DND-41 (cell line): ENCODE measurements at regions not wholly inside any gene's neighbourhood (a gene's known extent, or its start where the extent isn't known, plus 50 kb on each side); places are given as distances from the start of the nearest gene placed in this dataset.

ENCODE experiments used
- EZH2 ChIP-seq: IDR thresholded peaks from 3 replicates; pipeline ENCODE4 v1.6.1; 2012; ENCODE audit warnings: borderline replicate concordance, low read depth, mild to moderate bottlenecking, moderate library complexity, low read length, inconsistent platforms; ENCODE audit not compliant: severe bottlenecking
- TF ChIP-seq, protein P1 (sequence below): IDR thresholded peaks from 2 replicates; pipeline ENCODE4 v1.5.1; 2012; ENCODE audit warnings: borderline replicate concordance, low read length, moderate library complexity, mild to moderate bottlenecking; ENCODE audit not compliant: poor library complexity, severe bottlenecking; ENCODE audit errors: extremely low read depth

DNA sequence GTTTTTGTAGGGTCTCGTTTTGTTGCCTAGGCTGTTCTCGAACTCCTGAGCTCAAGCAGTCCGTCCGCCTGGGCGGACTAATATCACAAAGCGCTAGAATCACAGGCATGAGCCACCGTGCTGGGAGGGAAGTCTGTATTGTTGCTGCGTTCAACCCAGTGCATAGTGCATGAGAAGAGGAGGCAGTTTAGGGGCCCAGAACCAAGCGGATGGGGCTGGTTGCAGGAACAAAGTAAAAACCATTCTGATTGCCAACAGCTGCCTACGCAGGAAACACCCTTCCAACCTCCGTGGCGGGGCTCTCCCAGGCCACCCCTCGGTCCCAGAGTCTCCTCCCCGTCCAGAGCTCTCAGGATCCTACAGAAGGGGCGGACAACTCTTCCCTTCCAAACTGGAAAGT lies 87.1 kb downstream of the ANXA2R start:
- no peak for TF ChIP-seq EZH2
- TF ChIP-seq, protein P1, sequence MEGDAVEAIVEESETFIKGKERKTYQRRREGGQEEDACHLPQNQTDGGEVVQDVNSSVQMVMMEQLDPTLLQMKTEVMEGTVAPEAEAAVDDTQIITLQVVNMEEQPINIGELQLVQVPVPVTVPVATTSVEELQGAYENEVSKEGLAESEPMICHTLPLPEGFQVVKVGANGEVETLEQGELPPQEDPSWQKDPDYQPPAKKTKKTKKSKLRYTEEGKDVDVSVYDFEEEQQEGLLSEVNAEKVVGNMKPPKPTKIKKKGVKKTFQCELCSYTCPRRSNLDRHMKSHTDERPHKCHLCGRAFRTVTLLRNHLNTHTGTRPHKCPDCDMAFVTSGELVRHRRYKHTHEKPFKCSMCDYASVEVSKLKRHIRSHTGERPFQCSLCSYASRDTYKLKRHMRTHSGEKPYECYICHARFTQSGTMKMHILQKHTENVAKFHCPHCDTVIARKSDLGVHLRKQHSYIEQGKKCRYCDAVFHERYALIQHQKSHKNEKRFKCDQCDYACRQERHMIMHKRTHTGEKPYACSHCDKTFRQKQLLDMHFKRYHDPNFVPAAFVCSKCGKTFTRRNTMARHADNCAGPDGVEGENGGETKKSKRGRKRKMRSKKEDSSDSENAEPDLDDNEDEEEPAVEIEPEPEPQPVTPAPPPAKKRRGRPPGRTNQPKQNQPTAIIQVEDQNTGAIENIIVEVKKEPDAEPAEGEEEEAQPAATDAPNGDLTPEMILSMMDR: no peak
